HG03135 (cell line): ENCODE measurements at regions not wholly inside any gene's neighbourhood (a gene's known extent, or its start where the extent isn't known, plus 50 kb on each side); places are given as distances from the start of the nearest gene placed in this dataset.
A peak's percentile ranks its signal among the peaks of the same experiment; 100 is the strongest.

Experiments
- ATAC-seq: cut with Tn5 transposase; IDR thresholded peaks from one replicate; pipeline ENCODE4 v1.9.1; 2021; ENCODE audit warnings: mild to moderate bottlenecking, moderate library complexity; ENCODE audit not compliant: unreplicated experiment

DNA sequence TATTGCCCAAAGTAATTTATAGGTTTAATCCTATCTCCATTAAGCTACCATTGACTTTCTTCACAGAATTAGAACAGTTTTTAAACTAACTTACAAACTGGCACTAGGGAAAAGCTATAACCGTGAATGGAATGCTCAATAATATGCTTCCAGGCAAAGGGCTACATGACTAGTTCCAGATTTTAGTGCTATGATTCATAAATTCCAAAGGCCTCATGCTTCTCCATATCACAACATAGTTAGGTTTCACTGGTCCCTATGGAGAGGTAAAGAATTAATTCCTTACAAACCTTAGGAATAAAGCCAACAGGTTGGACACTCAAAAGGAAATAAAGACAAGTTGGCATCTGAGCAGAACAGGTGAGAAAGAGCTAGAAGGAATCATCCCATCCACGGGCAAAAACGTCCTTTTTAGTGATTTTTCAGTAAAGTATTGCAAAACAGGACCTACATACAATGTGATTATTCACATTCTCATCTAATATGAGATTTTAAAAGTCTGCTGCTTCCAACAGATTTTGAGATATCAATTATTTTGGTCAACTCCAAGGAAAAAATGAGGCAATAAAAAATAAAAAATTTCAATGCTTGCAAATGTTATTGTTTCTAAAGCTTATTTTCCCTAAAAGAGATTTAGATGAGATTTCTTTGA is 97.0 kb upstream of the TARS1 start:
- no peak for ATAC-seq

DNA sequence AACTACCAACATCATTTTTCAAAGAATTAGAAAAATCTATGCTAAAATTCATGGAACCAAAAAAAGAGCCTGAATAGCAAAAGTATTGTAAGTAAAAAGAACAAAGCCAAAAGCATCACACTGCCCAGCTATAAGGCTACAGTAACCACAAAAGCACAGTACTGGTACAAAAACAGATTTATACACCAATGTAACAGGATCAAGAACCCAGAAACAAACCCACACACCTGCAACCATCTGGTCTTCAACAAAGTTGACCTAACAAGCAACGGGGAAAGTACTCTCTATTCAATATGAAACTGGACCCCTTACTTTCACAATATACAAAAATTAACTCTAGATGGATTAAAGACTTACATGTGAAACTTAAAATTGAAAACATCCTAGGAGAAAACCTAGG is 94.2 kb upstream of the TARS1 start:
- ATAC-seq = peak; percentile 60

DNA sequence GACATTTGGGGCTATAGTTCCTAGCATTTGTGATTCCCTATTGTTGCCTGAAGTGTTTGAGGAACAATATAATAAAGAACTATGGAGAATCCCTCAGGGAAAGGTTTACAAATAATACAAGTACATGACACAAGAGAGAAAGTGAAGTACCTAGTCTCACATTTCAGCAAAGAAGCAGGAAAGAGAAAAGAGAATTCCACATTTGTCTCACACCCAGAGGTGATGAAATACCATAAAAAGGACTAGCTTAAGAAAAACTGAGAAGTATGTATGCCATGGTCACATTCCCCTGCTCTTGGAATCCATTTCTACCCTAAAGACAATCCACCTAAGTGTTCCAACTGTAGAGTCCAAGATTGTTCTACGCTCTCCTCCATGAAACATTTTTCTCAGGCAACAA is 79.0 kb upstream of the TARS1 start:
- ATAC-seq = no peak

DNA sequence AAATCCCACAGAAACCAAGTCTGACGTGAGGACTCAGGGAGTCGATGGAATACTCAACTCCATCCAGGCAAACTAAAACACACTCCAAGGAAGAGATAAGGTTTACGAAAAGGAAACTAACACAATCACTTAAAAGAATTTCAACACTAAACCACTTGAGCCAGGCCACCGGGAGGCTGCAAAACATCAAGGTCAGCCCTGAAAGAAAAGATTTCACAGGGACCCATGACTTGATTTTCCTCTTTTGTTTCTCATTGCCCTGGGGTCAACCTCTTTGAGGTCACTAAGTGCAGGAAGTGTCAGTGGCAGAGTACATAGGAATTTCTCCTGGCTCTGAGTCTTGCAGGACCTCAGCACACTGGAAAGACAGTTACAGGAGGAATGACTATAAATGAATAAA is 77.8 kb upstream of the TARS1 start:
- no peak for ATAC-seq

DNA sequence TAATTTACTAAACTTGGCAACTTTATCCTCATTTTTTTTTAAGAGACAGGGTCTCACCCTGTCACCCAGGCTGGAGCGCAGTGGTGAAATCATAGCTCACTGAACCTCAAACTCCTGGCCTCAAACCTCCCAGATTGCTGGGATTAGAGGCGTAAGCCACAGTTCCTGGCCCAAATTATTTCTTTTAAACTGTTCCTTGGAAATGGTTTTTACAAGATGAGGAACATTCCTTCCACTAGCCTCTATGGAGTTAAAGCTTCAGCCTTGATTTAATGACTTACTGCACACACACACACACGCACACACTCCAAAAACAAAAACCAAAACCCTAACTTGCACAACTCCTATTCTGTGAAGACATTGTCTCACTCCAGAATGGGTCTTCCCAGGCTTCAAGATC is 77.2 kb upstream of the TARS1 start:
- ATAC-seq = no peak

DNA sequence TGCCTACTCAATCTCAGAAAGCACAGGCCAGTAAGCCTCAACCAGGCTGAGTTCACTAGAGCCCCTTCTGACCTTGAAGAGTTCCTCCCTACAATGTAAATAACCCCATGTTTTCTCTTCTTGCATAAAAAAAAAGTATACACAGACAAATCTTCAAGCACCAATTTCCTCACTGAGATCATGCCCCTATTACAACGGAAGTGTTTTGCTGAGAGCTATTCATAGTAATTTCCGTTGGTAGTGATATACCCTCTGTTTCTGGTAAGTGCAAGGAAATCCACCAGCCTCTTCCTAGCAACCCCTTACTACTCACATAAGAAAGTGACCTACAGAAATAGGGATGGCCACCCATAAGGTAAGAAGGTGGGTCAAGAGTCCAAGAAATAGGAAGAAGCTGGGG is 76.4 kb upstream of the TARS1 start:
- ATAC-seq = no peak

DNA sequence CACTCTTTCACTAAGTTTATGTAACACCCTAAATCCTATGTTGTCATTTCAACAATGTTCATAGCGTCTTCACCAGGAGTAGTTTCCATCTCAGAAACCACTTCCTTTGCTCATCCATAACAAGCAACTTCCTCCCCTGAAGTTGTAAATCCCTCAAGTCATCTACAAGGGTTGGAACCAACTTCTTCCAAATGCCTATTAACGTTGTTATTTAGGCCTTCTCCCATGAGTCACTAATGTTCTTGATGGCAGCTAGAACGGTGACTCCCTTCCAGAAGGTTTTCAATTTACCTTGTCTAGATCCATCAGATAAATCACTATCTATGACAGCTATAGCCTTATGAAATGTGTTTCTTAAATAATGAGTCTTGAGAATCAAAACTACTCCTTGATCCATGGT is 73.3 kb upstream of the TARS1 start:
- ATAC-seq = no peak

DNA sequence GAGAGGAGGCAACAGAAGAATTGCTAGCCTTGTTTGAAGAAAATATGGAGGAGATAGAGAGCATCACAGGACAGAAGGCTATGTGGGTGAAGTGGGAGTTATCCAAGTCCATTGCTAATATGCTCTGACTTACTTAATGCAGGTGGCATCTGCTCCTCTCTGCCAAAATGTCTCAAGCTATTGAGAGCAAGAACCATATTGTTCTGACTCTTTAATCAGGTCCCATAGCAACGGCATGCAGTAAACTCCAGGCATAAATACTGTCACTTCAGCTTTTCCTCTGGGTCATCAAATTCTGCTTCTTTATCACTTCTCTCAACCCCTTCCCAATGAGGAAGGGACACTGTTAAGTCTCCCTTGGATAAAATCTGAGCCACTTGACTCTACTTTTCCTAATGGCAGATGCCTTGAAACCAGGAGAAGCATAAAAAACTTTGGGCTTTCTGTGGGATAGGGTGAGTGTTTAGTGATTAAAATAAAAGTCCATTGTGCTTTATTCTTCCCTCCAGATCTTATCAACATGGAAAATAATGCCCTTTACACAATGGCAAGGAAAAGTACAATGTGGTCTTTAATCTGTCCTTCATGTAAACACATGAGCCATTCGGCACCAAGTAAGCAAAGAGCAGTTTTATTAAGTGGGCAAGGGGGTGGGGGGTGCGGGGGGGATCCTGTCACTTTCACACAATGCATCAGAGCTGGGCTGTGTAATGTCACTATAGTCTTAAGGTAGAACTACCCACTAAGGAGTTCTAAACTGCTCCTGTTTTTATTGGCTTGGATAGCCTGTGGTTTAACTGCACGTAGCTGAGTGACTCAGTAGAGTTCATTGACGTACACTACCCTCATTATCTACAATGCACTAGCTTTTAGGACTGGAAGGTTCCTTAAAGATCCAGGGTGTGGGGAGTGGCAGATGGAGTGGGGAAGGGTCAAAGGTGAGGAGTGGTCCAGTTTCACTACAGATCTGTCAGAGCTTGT is 71.0 kb upstream of the TARS1 start:
- no peak for ATAC-seq

DNA sequence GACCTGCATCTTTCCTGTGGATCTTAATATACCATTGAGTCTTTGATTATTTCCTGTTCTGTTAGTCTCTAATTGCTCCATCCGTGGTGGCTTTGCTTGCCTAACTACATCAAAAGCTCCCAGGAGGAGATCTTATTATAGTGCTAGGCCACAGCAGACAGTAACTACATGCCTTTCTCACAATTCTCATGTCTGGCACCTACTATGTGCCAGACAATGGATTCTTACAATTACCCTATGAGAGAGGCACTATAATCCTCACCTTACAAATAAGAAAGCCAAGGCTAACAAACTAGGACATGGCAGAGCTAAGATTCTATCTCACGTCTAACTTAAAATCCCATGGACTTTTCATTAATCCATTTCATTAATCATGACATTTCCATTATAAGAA is 70.3 kb upstream of the TARS1 start:
- ATAC-seq = no peak

DNA sequence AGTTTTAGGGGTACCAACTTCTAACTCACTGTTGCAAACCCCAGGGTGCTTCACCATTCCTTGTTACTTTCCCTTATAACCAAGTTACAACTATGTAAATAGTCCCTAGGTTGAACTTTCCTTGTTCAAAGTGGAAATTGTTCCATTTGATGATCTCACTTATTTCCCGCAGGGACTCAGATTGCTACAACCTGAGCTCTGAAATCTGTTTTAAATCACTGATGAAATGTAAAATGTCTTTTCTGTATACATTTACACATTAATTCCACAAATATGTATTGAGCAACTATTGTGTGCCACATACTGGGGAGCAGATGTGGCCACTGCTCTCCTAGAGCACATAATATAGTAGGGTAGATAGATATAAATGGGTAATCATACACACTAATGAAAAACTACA is 69.1 kb upstream of the TARS1 start:
- no peak for ATAC-seq

DNA sequence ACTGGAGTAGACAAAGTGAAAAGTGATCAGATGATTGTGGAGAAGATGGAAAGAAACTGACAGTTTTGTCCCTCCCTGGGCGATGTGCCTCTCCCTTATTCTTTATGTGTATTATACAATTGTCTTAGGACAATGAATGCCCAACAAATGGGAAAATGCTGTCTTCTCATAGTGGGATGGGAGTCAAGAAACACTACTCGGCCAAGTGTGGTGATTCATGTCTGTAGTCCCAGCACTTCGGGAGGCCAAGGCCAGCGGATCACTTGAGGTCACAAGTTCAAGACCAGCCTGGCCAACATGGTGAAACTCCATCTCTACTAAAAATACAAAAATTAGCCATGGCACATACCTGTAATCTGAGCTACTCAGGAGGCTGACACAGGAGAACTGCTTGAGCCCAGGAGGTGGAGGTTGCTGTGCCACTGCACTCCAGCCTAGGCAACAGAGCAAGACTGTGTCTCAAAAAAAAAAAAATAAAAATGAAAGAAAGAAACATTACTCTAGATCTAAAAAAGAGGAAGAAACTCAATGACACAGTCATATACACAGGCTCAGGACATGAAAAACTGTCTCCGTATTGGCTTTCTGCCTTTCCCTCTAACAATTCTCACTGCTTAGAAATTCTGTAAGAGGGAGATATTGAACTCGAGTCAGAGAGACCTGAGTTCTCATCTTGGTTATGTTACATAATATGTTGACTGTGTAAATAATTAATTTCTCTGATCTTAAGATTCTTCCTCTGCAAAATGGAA is 67.9 kb upstream of the TARS1 start:
- ATAC-seq = no peak

DNA sequence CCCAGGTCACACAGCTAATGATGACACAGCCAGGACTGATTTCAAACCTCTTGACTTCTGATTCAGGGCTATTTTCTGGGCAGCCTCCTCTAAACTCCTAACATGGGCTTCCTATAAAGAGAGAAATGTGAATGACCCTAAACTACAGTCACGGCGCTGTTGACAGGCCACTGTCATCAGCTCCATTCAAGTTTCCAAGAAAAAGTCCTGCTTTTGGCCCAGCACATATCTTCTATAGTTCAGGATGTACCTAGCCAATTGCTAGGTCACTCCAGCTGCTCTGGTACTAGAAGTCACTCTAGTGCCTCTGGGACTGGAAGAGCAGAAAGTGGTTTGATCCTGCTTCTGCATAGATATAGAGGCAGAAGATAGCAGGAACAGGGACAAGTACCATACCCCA is 64.9 kb upstream of the TARS1 start:
- ATAC-seq = no peak

DNA sequence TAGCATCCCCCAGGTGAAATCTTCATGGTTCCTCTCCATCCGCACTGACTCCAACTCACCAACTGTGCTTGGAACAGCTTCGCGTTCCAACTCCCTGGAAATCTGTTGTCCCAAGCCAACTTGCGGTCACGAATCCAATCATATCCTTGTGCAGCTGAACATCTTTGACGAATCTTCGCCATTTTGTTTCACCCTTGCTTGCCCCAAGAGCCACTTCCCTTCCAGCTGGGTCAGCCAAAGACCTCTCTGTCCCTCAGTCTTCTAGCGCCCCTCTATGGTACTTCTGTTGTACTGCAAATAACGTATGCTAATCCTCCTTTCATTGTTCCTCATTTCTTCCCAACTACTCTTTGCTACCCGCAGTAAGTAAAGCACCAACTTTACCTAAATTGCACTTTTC is 61.0 kb upstream of the TARS1 start:
- ATAC-seq = no peak

DNA sequence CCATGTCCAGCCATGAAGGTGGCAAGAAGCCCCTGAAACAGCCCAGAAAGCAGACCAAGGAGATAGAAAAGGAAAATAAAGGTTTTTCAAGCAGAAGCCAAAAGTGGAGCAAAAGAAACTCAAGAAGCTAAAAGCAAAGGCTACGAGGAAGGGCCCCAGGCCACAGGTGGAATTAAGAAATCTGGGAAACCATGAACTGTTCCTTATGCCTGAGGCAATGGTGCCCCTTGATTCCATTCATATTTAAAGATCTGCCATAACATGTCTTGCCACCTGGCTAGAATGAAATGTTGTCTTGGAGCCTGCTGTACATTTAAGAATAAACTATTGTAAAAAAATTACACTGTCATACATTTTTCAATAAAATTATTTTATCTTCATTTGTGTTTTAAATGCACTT is 59.5 kb upstream of the TARS1 start:
- ATAC-seq = no peak
